Fibroblast of skin of right quadriceps (primary cell): ENCODE measurements at regions not wholly inside any gene's neighbourhood (a gene's known extent, or its start where the extent isn't known, plus 50 kb on each side); places are given as distances from the start of the nearest gene placed in this dataset.
"Not testable (repeated sequence)": the region's sequence is repeated elsewhere in the genome, so short reads cannot be mapped to it uniquely, and the experiment has no call there.

Experiments
- DNase-seq: peaks from one replicate; pipeline ENCODE4 v3.0.0-alpha.2; 2013

GRCh38 chr12:126219654-126220279 lies 1154.5 kb downstream of the AACS start:
- DNase-seq, result no peak

DNA sequence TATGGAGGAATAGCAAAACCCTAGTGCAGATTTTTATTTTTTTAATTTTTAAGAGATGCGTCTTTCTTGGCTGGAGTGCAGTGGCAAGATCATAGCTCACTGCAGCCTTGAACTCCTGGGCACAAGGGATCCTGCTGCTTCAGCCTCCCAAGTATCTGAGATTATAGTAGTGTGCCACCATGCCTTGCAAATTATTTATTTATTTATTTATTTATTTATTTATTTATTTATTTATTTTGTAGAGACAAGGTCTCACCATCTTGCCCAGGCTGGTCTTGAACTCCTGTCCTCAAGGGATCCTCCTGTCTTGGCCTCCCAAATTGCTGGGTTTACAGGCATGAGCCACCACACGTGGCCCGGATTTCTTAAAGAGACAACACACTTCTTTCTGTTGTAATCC lies 1158.8 kb downstream of the AACS start:
- no peak for DNase-seq

DNA sequence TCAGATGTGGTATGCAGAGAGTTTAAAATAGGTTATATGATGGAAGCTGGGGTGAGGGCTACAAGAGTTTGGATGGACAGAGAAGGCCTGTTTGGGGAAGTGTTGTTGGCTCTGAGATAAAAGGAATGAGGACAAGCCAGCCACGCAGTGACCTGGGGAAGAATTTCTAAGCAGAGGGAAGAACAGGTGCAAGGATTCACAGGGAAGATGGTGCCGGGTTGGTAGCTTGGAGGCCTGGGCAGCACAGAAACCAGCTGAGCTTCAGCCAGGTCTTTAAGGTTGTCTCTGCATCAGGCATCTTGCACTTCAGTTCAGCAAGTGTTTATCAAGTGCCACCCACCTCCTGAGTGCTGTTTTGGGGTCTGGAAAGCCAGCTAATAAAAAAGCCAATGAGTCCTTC lies 1163.7 kb downstream of the AACS start:
- DNase-seq, result no peak

GRCh38 chr12:126232711-126233110 lies 1167.5 kb downstream of the AACS start:
- DNase-seq, result no peak

- no peak for DNase-seq
Measured at GRCh38 chr12:126233625-126234024, 1168.4 kb downstream of the AACS start.

DNA sequence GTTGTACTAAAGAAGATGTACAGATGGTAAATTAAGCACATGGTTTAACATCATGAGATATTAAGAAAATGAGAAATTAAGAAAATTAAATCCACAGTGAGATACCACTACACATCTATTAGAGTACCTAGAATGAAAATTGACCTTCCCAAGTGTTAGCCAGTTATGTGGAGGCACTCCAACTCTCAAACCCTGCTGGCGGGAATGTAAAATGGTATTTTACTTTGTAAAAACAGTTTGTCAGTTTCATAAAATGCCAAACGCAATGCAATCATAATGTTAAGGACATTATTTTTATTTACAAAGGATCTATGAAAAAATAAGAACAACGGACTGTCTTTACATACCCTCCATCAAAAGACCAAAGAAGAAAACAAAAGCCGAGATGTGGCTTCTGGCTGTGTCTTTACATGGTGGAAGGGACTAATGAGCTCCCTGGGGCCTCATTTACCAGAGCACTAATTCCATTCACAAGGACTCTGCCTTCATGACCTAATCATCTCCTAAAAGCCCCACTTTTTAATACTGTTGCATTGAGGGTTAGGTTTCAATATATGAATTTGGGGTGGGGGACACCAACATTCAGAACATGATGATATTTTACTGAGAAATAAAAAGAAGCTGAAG lies 1178.7 kb downstream of the AACS start:
- DNase-seq, result no peak

DNA sequence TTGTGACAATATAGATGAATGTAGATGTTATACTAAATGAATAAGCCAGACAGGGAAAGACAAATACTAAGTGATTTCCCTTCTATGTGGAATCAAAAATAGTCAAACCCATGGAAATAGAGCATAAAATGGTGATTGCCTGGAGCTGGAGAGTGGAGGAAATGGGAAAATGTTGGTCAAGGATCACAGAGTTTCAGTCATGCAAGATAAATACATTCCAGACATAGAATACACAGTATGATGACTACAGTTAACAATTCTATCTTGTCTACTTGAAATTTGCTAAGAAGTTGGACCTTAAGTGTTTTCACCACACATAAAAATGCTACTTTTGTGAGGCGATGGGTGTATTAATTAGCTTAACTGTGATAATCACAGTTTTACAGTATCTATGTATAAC lies 1182.7 kb downstream of the AACS start:
- DNase-seq, result no peak

DNA sequence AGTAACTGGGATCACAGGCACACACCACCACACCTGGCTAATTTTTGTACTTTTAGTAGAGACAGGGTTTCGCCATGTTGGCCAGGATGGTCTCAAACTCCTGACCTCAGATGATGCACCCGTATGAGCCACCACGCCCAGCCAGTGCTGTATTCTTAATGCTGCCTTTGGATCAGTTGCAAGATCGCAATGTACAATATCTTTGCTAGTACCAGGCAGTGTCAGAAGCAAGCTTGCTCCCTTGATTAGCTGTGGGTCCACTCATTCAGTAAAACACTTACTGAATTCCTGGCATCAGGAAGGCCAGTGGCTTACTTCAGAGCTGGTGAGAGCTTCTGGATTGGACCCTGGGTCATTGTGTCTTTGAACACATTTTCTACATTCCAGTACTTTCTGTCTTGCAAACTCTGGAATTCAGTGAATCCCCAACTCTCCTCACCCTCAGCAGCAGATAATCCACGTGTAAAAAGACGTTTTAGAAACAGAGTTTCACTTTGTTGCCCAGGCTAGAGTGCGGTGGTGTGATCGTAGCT lies 1183.7 kb downstream of the AACS start:
- no peak for DNase-seq

- DNase-seq, result no peak
Measured at GRCh38 chr12:126258190-126258589, 1193.0 kb downstream of the AACS start.

DNA sequence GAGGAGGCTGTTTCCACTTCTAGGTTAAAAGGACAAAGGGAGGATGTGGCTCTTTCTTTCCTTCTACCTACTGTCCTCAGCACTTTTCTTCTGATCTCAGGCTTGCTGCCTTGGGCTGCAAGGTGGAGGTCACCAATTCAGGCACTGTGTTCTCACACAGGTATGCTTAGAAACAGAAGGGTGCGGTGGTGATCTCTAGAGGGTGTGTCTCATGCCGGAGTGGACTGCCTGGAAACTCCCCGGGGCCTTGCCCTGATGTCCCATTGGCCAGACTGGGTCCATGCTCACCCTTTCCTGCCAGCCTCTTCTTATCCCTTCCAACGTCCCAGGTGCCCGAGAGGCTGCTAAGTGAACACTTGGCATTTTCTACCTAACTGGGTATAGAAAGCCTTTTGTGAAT lies 1197.6 kb downstream of the AACS start:
- DNase-seq, result no peak

GRCh38 chr12:126268222-126268621 lies 1203.0 kb downstream of the AACS start:
- DNase-seq, result no peak

- no peak for DNase-seq
Measured at GRCh38 chr12:126271159-126271558, 1205.9 kb downstream of the AACS start.

- DNase-seq, result no peak
Measured at GRCh38 chr12:126282691-126283090, 1217.5 kb downstream of the AACS start.

- no peak for DNase-seq
Measured at GRCh38 chr12:126286203-126286602, 1221.0 kb downstream of the AACS start.

GRCh38 chr12:126290456-126290855 lies 1225.2 kb downstream of the AACS start:
- DNase-seq, result no peak

DNA sequence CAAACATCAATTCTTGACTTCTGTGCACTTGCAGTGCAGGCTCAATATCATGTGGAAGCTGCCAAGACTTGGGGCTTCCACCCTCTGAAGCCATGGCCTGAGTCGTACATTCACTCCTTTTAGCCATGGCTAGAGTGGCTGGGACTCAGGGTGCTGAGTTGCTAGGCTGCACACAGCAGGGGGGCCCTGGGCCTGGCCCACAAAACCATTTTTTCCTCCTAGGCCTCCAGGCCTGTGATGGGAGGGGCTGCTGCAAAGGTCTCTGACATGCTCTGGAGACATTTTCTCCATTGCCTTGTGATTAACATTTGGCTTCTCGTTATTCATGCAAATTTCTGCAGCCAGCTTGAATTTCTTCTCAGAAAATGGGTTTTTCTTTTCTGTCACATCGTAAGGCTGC lies 1226.8 kb downstream of the AACS start:
- not testable (repeated sequence) for DNase-seq

DNA sequence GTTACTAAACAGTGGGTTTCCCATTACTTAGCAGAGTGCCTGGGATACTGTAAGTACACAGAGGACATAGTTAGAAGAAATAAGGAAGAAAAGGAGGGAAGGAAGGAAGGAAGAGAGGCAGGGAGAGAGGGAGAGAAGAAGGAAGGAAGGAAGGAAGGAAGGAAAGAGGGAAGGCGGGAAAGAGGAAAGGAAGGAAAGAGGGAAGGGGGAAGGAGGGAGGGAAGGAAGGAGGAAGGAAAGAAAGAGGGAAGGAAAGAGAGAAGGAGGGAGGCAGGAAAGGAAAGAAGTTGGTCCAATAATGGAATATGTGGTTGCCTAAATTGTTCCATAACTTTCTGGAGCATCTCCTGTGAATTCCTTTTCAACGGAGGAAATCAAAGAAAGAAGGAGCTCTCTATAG lies 1230.4 kb downstream of the AACS start:
- no peak for DNase-seq

- no peak for DNase-seq
Measured at GRCh38 chr12:126309278-126309677, 1244.0 kb downstream of the AACS start.

- DNase-seq, result no peak
Measured at GRCh38 chr12:126312457-126312856, 1247.2 kb downstream of the AACS start.

DNA sequence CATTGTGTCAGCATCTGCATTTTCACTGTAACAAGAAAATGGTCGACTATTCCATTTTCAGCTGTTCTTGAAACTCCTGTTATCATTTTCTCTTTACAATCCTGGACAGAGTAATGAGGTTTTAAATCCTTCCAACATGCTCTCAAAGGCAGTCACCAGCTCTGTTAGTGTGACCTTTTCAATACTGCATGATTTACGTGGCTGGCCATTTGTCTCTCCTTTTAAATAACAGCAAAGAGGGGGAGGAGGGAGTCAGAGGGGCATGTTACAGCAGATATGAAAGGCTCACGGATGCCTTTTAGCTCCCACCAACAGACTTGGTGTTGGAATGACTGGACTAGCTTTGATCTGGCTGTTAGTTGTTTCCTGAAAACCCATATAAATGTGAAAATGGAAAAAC lies 1251.2 kb downstream of the AACS start:
- DNase-seq, result no peak

DNA sequence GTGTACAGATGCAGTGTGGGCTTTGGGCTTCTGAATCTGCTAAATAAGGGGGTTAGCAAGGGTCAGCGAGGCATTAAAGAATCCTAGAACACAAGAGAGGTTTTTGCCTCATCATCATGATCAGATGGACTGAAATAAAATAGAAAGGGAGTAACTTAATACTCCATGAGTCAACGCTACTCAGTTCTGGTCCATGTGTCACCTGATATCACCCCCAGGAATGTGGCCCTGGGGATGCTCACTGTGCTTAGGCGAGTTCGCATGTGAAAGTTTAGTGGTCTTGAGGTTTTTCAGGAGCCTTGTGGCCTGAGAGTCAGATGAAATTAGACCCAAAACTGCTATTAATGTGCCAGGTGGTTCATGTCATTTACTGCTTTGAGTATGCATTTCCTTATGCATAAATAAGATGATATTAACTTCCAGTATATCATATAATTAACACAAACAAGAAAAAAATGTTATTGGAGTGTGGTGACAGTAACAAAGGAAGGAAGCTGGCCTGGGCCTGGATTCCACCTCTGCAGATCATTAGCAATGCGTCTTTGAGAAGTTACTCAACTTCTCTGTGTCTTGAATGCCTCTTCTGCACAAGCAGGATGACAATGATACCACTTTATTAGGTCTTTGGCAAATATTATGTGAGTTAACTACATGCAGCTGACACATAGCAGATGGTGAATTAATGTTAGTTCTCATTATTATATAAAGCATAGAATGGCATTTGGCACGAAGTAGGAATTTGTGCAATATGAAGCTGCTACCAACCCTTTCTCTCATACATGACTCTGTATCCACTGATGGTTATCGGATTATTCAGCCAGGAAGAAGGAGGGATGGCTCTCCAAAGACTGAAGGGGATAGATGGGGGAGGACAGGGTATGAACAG lies 1272.6 kb downstream of the AACS start:
- peak; percentile 57 for DNase-seq

DNA sequence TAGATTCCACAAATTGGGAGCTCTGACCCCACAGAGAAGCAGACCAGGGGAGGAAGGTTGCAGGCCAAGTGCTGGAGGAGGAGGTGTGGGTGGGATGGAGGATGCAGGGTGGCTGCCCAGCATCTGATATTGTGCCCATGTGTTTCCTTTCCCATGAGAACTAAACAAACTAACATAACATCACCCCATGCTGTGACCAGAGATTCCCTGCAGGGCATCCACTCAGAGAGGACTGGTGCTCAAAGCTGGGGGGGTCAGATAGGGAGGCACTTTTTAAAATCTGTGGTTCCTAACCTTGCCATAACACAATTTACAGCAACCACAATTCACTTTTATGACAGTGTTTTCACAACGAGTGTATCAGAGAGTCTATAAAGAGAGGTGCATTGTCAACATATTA lies 1277.6 kb downstream of the AACS start:
- no peak for DNase-seq

- no peak for DNase-seq
Measured at GRCh38 chr12:126343321-126343720, 1278.1 kb downstream of the AACS start.

GRCh38 chr12:126346087-126346486 lies 1280.9 kb downstream of the AACS start:
- no peak for DNase-seq
